Inflammatory macrophage treated with lipopolysaccharide for 4 hours (primary cell): ENCODE measurements at regions not wholly inside any gene's neighbourhood (a gene's known extent, or its start where the extent isn't known, plus 50 kb on each side); places are given as distances from the start of the nearest gene placed in this dataset.
"Not testable (repeated sequence)": the region's sequence is repeated elsewhere in the genome, so short reads cannot be mapped to it uniquely, and the experiment has no call there.

Experiments used
- DNase-seq: peaks from one replicate; pipeline ENCODE4 v3.0.0-alpha.2; 2020

DNA sequence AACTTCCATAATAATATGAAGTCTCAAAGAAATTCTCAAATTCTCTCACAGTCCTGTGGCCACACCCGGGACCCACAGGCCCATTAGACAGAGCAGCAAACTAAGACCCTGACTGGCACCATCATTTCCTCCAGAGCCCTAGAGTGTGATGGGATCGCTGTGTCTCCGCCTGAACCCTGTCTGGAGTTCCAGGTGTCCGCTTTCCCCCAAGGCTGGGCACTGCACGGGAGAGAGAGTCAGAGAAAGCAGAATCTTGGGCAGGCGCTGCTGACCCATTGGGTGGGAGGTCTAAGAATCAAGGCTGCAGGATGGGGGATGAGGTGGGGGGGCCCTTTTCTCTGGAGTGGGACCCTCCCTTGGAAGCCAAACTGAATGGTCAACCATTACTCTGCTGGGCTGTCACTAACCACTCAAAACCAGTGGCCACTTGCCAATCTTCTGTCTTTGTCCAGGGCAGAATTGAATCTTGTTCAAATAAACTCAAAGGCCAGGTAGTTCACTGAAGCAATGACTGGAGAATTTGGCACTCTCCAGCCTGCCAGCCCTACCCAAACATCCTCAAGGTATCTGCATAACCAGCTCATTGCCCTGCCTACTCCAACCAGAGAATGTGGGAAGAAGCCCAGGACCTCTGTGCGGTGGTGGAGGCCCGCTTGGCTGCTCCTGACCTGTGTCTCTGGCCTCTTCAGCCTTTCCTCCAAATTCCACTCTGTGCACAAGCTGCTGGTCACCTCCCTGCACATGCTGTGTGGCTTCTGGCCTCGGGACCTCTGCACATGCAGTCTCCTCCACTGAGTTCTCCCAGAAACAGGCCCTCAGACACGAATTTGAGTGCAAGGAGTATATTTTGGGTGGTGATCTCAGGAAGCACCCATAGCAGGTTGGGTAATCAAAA is 141.1 kb downstream of the CEBPB start:
- peak; percentile 66 for DNase-seq

DNA sequence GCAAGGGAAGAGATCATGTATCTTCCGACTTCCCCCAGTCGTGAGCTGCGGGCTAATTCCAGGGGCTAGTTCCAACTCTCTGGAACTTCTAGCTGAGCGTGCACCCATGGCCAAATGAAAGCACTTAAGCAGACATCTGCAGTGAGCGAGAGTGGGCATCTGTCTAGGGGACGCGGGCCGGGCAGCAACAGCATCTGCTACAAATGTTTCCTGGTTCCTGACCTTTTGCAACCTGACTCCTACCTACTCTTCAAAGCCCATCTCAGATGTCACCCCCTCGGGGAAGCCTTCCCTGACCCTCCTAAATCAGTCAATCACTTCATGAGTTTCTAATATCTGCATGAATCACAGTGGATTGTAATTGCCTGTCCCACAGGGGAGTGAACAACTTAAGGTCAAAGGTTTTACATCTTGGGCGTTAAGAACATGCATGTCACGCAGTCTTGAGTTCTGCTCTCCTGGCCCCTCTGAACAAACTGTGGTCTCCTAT is 141.9 kb downstream of the CEBPB start:
- DNase-seq = no peak

DNA sequence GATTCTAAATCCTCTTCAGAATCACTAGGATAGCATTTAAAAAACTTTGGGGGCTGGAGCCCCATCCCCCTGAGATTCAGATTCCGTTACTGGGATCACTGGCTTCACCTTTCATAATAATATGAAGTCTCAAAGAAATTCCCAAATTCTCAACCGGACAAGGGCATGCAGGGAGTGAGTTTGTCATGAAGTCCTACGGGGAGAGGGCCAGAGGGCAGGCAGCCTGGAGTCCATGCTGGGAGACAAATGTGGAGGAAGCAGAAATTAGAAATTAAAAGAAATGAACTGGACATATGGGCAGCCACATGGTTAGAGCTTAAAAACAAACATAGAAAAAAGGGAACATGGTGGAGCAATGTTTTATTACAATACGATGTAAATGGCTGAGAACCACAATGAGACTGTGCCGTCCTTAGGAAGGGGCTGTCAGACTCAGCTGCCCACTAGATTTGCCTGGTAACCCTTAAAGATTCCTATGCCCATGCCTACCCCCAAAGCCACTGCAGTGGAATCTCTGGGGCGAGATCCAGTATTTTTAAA is 142.6 kb downstream of the CEBPB start:
- peak; percentile 36 for DNase-seq

DNA sequence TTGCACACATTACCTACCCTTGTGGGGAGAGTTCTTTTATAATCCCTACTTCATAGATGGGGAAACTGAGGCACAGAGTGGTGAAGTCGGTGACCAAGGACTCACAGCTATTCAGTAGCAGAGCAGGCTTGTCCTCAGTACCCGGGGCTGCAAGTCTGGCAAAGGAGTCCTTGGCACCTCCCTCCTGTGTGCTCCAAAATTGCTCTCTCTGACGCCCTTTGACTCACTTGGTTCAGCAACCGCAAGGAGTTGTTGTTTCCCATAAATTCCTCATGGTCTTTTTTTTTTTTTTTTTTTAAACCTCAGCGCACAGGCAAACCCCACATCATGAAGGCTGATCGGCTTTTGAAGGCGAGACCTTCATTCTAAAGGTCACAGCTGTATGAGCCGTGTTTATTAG is 143.2 kb downstream of the CEBPB start:
- DNase-seq = no peak

DNA sequence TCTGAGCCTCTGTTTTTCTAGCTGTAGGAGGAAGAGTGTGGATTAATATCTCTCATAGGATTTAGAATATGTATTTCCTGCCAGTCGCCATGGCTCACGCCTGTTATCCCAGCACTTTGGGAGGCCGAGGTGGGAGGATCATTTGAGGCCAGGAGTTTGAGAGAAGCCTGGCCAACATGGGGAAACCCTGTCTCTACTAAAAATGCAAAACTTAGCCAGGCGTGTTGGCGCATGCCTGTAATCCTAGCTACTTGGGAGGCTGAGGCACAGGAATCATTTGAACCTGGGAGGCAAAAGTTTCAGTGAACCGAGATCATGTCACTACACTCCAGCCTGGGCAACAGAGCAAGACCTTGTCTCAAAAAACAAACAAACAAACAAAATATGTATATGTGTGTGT is 143.9 kb downstream of the CEBPB start:
- DNase-seq = not testable (repeated sequence)

DNA sequence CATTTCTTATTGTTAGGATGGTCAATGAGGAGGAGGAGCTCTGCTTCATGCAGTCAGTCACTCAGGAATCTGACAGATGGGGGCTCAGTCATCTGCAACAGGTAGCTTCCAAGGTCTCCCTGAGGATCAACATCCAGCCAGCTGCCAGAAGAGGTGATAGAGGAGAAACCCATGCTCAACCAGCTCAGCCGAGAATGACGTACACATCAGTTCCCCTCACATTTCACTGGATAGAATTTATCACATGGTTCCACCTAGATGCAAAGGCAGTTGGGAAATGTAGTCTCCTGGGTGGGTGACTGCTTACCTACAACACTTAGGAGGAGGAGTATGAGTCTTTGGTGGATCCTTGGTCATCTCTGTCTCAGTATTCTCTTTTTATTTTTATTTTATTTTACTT is 144.5 kb downstream of the CEBPB start:
- DNase-seq = peak; percentile 61

DNA sequence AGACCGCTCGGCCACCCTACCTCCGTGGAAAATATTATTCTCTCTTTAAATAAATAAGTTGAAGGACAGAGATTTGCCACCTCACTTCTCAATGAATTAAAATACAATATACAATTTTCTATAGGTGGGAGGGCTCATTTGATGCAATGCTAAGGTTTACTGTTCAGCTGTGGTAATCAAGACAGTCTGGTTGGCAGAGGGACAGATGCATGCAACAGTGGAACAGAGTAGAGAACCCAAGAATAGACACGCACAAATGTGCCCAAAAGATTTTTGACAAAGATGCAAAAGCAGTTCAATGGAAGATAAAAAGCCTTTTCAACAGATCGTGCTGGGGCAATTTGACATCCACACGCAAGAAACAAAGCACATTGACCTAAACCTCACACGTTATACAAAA is 145.2 kb downstream of the CEBPB start:
- DNase-seq = no peak

DNA sequence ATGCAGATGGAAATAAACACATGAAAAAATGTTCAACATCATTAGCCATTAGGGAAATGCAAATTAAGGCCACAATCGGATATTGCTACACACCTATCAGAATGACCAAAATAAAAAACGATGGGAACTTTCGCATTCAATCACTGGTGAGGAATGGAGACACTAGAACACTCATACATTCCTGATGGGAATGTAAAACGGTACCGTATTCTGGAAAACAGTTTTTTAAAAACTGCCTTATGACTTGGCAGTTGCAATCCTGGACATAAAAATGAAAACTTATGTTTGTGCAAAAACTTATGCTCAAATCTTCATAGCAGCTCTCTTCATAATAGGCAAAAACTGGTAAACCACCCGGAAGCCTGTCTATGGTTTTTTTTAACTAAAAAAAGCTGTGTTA is 146.0 kb downstream of the CEBPB start:
- no peak for DNase-seq

DNA sequence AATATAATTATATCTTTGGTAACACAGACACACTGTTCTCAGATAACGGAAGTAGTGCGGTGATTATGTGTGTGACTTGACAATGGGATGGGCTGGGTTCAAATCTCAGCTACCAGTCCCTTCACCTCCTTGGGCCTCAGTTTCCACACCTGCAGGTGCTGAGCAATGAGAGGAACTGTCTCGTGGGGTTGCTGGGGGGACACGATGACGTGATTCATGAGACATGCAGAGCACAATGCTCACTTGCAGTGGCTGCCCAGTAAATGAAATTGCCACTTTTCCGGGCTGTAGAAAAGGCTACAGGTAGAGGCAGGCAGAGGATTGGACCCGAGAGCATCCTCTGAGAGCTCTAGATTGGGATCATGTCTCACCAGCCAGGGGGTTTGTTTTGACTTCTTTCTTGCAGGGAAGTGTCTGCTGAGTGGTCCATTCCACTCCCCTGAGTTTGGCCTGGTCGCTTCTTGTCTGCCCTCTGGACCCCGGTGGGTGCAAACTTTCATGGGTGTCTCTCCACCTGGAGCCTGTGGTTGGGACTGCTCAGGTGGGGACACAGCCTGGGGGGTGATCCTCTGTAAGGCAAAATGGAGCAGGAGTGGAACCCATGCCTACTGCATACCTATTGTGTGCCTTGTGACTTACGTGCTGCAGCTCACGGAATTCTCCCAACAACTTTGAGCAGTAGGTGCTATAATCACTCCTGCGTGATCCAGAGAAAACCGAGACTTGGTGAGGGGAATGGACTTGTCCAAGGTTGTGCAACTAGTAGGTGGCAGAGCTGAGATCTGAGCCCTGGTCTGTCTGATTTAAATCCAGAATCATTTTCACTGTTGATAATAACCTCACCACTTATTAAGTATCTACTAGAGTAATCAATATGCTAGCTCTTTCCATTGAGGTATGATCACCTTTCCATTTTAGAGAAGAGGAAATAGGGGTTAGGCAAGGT is 147.2 kb downstream of the CEBPB start:
- no peak for DNase-seq

DNA sequence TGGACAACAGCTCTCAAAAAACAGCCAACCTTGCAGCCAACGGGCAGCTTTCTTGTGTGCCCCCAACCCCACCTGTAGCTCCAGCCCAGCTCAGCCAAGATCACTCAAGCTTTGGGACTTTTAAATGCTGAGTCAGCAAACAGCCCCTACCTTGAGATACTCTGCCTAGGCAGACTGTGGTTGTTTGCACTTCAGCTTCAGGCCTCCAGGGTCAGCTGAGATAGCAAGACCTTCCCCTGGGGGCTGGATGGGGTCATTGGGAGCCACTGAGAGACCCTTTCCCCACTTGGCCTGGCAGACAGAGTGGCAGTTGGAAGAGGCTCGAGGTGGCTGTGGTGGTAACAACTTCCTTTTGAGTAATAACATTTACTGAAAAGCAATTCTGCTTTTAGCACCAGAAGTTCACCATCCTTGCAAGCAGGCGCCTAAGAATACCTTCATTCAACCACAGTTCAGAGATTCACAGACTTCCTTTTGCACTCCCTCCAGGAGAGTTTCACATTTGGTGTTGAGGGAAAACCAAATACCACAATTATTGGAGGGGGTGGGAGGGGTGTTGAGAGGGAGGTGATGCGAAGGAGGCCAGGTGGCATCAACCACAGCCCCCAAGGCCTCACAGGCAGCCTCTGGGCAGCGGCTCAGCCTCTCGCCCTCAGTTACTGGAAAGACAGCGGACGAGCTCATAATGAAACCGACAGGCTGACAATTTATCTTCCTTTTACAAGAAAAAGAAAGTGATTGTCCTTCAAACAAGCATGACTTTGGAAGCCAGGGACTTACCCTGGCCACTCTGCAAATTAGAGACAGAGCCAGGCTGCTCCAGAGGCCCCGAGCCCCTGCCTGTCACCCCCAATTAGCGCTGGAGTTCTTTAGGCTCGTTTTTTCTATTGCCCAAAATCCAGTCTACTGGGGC is 148.1 kb downstream of the CEBPB start:
- DNase-seq = peak; percentile 89

DNA sequence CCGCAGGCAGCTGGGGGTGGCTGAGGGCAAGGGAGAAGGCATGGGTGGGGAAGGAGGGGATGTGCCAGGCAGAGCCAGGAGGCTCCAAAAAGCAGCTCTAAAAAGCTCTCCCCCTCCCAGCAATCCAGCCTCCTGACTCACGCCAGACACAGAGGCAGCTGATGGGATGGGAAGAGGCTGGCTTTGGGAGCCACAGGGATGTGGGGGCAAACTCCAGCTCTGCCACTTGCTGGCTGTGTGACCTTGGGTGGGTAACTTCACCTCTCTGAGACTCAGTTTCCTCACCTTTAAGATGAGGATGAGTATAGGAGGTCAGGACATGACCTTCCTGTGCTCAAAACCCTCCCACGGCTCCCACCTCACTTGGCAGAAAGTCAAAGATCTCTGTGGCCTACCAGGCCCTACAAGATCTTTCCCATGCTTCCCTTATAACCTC is 148.9 kb downstream of the CEBPB start:
- DNase-seq = no peak

DNA sequence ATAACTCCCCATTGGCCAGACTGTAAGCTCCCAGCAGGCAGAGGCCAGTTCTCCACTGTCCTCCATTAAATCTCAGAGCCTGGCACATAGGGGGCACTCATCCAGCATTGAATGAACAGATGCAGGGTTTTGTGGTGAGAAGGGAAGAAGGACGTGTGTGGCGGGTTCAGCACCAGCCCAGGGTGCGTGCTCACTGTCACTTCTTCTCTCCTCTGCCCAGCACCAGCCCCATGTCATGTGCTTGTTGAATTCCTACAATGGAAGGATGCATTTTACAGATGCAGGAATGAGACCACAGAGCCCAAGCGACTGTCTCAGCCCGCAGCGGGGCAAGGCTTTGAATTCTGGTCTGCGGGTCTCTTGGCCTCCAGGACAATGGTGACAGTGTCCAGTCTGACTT is 149.9 kb downstream of the CEBPB start:
- no peak for DNase-seq

DNA sequence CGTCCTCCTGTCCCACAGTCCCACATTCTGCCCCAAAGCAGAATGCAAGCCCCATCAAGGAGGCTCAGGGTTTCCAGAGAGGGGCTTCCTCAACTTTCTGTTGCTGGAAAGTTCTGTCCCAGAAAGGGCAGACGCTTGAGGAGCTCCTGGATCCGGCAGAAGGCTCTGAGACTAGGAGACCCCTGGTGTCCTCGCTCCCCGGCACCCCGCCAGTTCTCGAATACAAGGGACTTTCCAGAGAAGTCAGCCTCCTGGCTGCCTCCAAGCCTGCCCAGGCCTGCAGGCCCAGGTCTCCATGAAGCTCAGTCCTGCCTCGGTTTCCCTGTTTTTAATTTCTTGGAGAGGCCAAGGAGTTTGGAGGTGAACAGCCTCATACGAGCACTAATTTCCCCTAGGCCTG is 150.4 kb downstream of the CEBPB start:
- no peak for DNase-seq

DNA sequence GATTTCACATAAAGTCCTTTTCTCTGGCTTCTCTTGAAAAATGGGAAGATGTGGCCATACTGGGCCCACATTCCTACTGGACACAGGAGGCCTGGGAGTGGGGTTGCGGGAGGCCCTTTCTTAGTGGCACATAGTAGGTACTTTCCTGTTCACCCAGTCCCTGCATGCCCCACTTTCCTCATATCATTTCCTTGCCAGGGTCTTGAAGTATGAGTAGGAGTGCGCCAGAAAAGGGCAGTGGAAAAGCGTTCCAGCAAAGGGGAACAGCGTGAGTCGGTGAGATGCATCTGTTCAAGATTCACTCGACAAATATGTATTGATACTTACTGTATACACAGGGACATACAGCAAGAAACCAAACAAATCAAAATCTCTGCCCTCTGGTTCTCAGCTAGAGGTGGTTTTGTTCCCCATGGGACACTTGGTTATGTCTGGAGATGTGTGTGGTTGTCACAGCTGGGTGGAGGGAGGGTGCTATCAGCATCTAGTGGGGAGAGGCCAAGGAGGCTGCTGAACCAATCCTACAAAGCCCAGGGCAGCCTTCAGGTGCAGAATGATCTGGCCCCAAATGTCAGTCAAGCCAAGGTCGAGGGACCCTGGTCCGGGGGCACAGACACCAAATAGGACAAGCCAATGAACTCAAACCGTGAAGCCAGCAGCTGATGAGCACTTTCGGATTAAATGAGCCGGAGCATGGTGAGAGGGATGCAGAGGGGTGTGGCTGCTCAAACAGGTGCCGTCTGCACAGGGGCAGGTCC is 151.4 kb downstream of the CEBPB start:
- no peak for DNase-seq

DNA sequence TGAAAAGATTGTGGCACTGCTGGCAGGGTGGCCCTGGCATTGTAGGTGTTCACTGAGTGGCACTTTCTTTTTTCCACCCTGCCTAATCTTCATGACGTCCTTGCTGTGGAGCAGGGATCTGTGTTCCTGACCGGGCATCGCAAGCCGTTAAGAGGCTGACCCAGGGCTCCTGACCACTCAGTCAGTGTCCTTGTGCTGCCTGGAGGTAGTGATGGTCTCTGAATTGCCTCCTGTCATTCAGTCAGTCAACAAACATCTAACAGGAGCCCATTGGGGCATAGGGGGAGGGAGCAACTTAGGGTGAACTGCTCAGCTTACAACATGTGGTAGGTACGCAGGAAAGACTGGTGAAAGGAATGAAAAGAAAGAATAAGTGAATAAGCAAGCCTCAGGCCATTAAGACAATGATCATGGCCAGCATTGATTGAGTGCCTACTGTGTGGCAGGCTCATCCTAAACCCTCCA is 152.0 kb downstream of the CEBPB start:
- no peak for DNase-seq

DNA sequence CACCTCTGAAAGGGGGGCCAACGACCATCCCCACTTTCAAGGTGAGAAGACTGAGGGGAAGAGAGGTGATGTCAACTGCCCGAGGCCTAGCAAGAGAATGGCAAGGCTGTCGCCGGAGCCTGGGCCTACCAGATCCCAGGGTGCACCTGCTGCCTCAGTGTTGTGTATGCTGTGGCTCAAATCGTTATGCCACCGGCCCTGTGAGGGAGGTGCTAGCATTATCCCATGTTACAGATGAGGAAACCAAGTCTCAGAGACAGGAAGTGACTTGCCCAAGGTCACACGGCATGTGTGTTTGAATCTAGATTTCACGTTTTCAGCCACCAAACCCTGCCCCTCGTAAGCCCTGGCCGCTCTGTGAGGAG is 152.5 kb downstream of the CEBPB start:
- DNase-seq = peak; percentile 34

DNA sequence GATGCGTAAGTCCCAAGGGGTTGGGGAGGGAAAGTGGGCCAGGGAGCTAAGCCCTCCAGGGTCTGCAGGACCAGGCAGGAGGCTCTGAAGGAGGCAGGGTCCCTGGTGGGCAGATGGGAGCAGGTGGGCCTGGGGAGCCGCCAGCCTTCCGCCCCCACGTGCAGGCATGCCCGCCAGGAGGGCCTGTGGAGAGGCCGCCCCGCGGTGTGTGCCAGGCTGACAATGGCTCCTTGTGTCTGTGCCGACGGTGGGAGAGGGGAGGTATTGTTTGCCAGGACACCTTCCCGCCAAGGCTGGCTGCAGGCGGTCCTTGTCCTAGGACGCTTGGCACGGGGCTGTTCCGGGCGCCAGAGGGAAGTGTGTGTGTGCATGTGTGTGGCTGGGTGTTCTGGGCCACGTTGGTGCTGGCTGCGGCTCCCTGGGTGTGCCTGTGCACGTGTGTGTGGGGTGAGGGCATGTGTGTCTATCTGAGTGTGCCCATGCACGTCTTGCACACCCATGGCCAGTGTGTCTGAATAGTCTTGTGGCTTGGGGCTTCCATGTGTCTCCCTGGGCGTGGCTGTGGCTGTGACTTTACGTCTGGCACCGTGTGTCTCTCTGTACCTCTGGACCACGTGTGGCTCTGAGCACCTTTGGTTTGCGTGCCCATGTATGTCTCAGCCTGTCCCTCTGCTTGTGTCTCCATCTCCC is 153.0 kb downstream of the CEBPB start:
- DNase-seq = no peak

DNA sequence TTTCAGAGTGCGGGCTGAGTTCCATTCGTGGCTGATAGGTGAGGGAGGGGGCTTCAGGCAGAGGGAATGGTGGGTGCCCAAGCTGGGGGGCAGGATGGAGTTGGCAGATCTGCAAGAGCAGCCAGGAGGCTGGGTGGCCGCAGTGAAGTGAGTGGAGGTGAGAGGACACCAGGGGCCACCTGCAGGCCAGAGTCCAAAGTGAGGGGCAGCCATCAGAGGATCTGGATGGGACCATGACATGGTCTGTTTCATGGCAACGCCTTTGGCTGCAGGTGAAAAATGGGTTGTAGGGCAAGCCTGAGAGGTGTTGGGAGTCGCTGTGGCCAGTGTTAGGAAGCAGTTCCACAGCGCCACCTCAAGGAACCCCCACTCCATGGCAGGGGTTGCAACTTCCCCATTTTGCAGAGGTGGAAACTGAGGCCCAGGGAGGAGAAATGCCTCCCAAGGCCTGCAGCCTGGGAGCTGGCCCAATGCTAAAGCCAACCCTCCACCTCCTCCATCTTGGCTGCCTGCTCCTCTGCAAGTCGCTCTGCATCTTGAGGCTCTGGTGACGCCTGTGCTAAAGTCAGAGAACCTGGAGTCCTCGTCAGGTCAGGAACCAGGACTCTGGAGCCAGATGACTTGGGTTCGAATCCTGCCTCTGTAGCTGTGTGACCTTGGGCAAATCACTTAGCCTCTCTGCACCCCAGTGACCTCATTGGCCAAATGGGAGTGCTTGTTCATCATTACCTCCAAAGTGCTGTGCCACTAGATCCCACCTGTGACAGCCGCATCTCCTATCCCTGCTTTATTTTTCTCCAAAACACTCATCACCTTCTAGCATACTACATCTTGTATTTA is 153.8 kb downstream of the CEBPB start:
- DNase-seq = no peak

DNA sequence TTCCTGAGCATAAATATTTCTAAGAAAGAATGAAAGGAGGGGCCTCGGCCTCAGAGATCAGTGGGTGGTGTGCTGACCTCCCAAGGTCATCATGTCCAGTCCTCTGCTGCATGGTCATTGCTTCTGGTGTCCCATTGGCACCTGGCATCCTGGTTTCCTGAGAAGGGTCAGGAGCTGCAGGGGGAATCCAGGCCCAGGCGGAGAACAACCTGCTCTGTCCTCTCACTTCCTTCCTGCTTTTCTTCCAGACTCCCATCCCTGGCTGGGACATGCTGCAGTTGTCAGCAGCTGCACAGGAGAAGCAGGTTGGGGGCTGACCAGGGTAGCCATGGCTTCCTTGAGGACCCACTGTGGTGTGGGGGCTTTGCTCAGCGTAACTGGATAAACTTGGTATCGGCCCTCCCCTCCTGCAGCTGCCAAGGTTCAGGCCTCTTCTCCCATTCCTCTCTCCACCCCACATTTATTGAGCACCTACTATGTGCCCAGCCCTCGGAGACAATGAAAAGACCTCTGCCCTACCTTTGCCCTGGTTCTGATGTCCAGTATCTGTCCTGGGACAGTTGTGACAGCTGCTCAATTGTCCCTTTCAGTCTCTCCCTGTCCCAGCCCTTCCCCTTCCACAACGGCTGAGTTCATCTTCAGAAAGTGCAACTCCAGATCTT is 155.2 kb downstream of the CEBPB start:
- peak; percentile 28 for DNase-seq
